Left lobe of liver (tissue), 2 donors: ENCODE measurements at regions not wholly inside any gene's neighbourhood (a gene's known extent, or its start where the extent isn't known, plus 50 kb on each side); places are given as distances from the start of the nearest gene placed in this dataset.
A peak's percentile ranks its signal among the peaks of the same experiment; 100 is the strongest.

ENCODE experiments used
- ATAC-seq: fragments of 200-7000 bp; cut with Tn5 transposase; one replicate; pipeline ENCODE4 v1.9.1; 2020; ENCODE audit warnings: mild to moderate bottlenecking, moderate library complexity
- DNase-seq: peaks from one replicate; pipeline ENCODE4 v3.0.0-alpha.2; 2020; ENCODE audit warnings: low spot score
- donor health status: DM: no; HTN: no; CAD: no; lungs with moderate emphysema.
- donor health status: DM: no; HTN: yes; CAD: no.

DNA sequence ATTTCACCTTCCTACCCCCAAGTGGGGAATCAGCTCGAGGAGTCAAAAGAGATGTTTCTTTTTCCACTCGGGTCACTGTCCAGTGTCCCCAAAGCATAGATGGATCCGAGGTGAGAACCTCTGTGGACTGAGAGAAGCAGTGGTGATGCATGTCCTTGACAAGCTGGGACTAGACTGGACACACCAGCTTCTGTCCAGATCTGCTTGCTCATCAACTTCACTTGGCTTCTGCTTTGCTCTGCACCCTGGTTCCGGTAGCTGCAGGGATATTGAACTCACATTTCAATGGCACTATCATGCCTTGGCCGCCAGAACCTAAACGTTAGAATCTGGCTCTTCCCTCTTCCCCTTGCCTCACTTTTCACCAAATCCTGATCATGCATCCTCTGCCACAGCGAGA lies 50.3 kb upstream of the CXCL12 start:
- no peak for DNase-seq
- peak; percentile 46 for ATAC-seq

DNA sequence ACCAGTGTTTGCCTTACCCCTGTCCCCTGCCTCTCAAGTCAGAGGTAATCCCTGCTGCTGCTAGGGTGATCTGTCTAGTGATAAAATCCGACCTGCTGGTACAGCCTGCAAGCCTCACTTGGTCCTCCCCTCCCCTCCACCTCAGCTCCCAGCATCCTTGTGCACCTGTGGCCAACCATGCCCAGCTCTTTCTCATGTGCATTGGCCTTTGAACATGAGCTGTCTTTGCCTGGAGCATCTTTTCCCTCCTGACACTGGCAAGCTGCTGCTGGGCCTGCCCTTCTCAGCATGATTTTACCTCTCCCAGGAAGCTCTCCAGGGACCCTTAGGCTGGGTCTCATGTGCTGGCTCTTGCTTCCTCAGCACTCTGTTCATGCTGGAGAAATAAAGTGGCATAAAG lies 51.3 kb upstream of the CXCL12 start:
- DNase-seq (no peak), ATAC-seq (no peak)

DNA sequence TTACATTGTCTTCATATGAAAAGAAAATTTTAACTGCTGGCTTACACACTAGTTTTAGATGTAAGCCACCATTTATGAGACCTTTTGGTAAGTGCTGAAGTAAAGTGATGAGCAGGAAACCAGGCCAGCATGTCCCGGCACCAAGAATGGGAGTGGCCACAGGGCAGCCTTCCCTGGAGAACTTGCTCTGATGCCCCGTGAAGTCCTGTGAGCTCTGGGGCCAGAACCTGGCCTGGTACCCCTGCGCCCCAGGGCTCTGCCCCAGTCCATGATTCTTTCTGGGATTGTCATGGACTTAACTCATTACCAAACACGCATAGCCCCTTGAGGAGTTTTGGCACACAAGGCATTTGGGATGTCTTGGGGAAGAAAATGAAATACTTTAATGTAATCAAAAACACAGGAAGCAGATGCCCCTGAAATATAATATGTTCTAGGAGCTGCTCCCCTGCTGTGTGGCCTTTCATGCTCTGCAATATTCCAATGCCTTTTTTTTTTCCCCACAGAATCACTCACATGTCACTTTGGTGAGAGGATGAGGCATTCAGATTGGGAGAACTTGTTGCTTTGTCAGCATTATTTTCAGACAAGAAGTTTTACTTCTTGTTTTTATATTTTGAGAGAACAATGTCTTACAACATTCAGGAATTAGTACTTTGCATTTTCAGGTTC lies 53.1 kb upstream of the CXCL12 start:
- ATAC-seq (peak; percentile 21), DNase-seq (no peak)

DNA sequence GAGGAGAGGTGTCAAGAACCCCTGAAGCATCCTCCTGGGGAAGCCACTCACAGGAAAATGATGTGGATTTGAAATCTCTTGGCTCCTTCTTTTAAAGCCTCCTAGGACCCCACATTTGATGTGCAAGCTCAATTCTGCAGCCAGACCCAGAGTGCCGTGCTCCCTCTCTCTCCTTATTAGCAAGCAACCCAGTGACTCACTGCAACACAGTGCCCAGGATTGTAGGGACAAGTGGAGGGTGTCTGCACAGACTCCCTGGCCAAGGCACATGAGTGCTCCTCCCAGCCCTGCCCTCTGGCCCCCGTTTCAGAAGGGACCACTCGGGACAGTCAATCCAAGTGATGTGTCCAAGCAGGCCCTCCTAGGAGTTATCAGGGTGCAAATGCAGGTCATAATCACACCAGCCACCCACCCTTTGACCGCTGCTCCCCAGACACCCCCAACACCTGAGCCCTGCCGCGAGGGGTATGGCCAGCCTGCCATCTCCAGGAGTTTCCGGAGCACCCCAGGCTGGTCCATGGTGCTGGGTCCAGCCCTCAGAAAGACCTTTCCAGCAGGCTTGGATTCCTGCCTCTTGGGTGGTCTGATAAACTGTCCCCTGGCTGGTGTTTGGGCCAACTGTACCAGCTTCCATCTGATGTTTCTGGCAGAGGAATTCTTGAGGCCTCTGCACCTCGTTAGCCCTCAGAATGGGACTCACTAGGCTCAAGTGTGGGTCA lies 54.5 kb upstream of the CXCL12 start:
- DNase-seq (no peak), ATAC-seq (no peak)

DNA sequence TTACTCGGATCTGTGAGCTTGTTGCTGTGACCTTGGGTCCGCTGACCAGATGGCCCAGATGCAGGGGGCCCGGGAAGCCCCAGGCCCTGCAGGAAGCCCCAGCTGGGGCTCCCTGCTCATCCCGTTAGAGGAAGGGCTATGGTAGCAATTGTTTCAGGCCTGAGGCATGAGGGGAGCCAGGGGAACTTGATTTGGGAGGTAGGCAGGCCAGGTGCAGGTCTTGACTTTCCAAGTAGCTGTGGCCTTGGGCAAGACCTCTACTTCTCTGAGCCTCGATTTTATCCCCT lies 55.0 kb upstream of the CXCL12 start:
- no peak for ATAC-seq
- no peak for DNase-seq

DNA sequence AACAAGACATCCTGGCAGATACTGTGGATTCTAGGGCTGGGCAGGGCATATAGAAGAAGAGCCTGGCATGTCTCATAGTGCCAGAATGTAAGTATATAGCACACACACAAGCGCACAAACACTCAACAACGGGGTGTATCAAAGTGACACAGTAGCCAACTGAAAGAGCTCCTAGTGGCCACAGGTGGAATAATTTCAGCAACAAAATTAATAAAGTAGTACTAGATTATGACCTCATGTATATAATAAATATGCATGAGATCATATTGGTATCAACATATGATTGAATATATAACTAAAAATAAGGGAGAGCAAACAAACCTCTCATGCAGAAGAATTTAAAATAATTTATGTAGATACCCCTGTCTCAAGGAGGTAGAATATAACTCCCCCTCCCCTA lies 72.4 kb upstream of the CXCL12 start:
- ATAC-seq (no peak), DNase-seq (no peak)

DNA sequence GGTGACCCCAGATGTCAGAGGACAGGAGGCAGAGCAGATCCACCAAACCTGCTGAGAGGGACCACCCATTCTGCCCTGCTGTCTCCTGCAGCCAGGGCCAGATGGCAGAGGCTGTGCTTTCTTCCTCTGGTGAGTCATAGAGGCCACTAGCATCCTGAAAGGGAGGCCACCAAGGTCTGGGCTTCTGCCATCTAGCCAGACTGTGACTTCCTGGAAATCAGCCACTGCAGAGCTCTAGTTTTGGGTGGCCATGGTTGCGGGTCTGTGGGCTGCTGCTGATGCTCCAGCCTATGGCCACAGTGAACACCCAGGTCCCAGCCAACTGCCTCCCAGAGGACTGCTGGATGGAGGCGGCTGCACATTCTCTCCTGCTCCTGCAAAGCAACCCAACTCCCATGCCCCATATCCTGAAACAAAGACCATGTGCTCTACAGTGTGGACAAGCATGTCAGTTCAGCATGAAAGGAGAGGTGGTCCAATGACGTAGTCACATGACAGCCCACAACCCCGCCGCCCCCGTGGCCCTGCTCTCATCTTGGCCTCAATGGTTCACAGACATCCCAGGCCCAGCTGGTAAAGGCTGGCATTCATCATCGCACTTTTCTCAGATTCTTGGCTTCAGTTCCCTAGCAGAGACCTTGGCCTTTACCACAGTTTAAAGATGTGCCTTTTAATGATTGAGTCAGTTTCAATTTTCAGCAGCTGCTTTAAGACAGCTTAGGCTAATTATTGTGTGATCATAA lies 73.9 kb upstream of the CXCL12 start:
- DNase-seq, result no peak
- ATAC-seq, result peak; percentile 19

DNA sequence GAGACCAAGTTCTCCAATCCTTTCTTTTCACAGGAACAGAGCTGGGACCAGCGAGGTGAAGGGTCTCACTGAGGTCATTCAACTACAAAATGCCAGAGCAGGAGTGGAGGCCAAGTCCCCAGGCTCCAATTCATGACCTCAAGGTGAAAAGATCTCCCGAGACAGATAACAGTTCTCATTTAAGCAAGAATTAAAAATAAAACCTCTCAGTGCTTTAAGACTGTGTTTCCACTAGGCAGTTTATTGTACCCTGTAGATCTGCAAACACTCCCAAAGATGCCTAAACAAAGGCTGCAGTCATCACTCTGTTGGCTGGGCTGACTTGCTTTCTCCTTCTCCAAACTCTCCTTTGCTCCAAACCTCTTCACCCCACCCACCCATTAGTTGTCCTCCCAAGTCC lies 74.8 kb upstream of the CXCL12 start:
- ATAC-seq (no peak), DNase-seq (no peak)

DNA sequence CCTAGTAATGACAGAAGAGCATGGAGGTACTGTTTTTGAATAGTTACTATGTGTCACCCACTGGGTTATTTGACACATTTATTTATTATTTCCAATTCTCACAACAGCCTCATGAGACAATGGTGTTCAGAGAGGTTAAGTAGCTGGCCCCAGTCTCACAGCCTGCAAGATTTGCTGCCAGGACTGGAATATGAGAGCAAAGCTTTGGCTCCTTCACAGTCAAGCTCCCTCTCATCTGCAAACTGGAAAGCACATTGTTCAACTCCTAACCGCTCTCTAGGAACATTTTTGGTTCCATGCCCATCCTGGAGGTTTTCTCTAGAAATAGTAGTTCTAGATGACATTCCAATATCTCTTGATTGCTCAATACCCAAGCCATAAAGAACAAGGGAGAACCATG lies 75.5 kb upstream of the CXCL12 start:
- ATAC-seq, result no peak
- DNase-seq, result no peak

DNA sequence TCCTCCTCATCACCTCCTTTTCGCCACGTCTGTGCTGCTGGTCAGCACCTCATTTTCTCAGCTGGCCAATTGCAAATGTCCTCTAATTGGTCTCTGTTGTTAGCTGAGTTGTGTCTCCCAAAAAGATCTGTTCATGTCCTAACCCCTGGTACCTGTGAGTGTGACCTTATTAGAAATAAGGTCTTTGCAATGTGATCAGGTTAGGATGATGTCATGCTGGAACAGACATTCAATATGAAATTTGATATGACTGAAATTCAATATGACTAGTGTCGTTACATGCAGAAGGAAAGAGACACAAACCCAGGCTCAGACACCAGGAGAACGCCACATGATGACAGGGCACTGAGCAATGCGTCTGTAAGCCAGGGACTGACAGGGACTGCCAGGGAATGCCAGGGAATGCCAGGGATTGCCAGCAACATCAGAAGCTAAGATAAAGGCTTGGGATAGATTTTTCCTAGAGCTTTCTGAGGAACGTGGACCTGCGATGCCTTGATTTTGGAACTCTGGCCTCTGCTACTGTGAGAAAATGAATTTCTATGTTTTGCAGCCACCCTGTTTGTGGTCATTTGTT lies 77.5 kb upstream of the CXCL12 start:
- DNase-seq, result no peak
- ATAC-seq, result no peak

DNA sequence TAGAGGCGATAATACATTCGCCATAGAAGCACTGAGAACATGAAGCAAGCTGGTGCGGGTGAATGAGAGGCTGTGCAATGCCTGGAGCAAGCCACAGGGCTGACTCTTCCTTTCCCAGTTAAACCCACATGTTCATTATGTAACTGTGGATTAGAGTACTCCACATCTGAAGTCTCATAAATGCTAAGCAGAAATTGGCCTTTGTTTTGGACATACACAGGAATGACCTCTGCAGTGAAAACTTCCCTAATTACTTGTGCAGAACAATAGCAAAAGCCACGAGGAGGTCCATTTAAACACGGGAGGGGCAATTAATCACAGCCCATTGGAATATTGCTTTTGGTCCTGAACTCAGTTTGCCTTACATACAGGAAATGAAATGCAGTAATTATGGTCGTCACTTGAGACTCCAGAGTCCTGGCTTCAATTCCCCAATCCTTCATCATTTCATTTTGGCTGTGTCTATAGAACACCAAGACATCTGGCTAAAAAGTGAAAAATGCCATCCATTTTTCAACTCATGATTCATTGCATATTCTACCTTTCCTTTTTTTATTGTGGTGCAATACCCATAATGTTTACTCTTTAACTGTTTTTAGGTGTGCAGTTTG lies 78.7 kb upstream of the CXCL12 start:
- ATAC-seq (no peak), DNase-seq (no peak)

DNA sequence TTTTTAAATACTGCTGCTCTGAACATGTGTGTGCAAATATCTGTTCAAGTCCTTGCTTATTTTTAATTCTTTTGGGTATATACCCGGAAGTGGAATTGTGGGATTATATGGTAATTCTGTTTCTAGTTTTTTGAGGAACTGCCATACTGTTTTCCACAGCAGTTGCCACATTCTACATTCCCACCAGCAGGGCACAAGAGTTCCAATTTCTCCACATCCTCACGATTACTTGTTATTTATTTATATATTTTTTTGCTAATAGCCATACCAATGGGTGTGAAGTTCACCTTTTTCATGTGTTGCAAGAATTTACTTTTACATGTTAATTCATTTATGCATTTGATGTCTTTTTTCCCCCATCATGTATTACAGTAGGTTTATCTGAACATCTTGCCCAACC lies 79.6 kb upstream of the CXCL12 start:
- no peak for ATAC-seq
- DNase-seq, result no peak

DNA sequence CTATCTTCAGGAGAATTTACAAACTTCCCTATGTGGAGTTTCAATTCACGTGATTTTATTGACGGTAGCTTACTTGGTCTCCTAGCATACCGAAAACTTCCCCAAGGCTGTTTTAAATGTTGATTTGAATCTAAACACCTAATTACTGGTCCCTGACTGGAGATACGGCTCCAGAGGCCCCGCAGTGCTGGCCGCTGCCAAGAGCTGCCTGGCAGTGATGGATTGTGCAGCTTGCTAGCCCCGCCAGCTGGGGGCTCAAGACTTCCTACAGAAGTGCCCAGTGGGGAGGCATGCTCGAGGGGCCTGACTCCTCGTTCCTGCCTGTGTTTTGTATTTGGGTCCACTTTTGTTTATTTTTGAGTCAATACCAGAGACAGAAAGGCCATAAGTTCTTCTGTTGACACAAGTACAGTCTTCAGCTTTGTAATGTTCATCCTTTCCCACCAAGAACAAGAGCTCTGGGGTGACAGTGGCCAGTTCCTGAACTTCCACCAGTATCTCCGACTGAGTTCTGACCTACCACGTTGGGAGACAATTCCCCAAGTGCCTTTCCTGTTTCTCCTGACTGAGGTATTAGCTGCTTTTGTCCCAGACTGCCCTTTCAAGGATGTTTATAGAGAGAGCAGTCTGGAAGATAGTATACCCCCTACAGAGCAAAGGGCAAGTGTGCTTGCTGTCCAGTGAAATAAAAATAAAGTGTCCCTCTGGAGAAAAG lies 80.7 kb upstream of the CXCL12 start:
- ATAC-seq (no peak), DNase-seq (no peak)

DNA sequence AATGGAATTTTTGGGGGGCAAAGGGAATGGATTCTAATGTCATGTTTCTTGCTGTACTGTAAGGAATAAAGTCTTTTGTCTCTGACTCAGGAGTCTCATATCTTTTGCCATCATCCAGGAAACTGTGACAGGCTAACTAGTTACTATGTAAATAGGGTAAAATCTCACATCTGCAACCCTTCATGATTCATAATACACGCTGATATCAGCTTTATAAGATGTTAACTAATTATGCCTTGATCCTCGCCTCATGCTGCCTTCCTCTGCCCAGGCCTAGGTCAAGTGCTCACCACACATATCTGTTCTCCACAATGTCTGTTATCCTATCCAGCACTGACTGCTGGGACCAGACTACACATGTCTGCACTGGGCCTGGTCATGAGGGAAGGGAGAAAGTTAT lies 81.3 kb upstream of the CXCL12 start:
- ATAC-seq (no peak), DNase-seq (no peak)

DNA sequence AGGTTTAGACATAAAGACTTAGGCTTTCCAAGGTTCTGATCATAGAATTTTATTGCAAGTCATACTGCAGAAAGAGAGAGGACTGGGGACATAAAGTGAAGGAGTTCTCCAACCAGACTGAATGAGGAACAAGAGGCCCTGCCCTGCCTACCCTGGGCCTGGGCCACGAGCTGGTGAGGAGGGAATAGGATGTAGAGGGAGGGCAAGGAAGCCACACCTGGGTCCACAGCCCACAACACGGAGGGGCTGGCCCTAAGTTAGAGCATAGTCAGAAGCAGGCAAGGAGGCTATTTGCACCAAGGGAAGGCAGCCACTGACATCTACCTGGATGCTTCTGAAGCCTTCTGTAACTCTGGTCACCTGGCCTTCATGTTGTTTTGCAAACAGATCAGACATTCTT lies 82.2 kb upstream of the CXCL12 start:
- no peak for DNase-seq
- no peak for ATAC-seq

DNA sequence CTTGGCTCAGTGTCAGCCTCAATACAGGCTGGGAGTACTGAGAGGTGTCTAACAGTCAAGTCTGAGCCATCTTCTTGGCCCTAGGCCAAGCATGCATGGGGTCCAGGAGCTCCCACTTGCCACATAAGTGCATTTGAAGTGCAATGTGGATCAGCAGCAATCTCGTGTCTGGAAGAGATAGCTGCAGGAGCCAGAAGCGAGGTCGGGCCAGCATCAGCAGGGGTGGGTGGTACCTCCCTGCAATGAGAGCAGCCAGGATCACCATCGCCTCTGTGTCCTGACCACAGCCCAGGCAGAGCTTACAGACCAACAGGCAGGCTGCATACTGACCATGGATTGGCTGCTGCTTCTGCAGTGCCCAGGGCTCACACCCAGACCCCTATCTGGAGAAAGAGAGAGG lies 83.0 kb upstream of the CXCL12 start:
- ATAC-seq (no peak), DNase-seq (no peak)

DNA sequence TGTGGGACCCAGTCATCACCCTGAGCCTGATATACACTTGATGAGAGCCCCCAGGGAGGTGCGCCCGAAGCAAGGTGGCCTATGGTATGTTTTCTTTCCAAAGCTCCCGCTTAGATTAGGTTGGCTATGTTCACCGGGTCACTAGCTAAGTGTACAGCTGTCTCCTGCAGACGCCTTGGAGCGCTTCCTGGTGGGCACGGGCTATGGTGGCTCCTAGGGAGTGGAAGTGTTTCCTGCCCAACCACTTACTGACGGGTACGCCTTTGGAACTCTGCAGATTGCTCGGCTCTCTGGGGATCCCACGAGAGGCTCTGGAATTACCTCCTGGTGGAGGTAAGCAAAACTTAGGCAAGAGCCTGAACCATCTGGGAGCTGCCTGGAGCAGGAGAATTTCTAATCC lies 83.6 kb upstream of the CXCL12 start:
- DNase-seq, result no peak
- no peak for ATAC-seq

DNA sequence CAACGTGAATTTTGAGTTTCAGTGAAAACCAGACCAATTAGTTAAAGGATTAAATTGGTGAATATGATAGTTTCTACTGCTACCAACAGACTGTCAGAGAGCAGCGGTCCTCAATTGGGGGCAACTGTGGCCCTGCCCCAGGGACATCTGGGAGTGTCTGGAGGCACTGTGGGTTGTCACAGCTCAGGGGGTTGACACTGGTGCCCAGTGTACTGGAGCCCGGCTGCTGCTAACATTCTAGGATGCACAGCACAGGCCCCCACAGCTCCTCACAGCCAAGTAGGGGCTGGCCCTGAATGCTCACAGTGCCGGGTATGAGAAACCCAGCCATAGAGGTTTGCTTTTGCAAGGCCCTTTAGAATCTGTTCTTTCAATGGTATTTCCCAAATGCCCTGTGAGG lies 84.1 kb upstream of the CXCL12 start:
- ATAC-seq (no peak), DNase-seq (no peak)

DNA sequence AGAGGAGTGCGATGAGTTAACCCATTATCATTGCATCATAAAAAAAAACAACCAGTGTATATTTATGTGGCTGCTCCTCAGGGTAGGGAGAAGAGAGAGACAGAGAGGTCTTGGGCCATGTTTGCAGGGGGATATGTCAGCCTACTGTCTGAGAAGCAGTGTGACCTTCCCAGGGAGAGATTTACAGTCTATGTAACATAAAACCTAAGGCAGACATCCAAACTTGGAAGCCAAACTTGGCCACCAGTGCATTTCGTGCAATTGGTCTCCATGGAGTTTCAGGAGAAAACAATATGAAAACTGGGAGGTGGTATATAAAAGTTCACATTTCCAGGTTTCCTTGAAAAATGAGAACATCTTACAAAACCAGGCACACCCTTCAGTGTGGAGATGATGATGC lies 85.9 kb upstream of the CXCL12 start:
- ATAC-seq (no peak), DNase-seq (no peak)

DNA sequence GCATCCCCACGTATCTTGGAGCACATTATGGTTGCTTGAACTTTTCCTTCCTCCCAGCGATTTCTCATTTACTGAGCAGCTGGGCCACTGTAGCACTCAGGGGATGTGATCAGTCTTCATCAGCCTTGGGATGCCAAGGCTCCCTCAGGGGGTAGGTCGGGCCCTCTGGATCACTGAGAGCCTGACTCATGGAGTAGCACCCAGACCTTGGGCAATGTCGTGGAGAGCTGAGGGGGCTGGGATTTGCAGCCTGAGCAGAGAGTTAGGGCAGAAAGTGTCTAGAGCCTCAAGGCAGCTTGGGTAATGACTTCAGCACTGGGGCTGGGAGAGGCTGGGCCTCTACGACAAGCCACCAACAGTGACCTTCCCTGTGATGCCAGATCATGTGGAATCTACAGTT lies 86.5 kb upstream of the CXCL12 start:
- DNase-seq (no peak), ATAC-seq (no peak)

DNA sequence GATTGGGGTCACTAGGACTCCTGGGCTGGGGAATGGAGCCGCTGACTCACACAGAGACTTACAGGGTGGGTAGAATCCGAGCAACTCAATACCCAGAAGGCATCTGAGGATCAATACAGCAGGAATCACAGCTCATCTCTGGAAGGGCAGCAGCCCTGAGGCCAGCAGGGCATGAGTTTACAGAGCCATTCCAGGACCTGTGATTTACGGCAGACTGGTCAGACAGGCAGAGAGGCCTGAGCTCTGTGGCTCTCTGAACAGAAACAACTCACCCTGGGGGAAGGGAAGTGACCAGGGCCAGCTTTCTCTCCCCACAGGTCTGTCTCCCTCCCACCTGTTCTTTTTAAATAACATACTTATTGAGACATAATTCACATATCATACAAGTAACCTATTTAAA lies 88.2 kb upstream of the CXCL12 start:
- ATAC-seq (no peak), DNase-seq (no peak)
